ENCODE measurements at regions not wholly inside any gene's neighbourhood (a gene's known extent, or its start where the extent isn't known, plus 50 kb on each side); places are given as distances from the start of the nearest gene placed in this dataset.
A peak's percentile ranks its signal among the peaks of the same experiment; 100 is the strongest.

DNA sequence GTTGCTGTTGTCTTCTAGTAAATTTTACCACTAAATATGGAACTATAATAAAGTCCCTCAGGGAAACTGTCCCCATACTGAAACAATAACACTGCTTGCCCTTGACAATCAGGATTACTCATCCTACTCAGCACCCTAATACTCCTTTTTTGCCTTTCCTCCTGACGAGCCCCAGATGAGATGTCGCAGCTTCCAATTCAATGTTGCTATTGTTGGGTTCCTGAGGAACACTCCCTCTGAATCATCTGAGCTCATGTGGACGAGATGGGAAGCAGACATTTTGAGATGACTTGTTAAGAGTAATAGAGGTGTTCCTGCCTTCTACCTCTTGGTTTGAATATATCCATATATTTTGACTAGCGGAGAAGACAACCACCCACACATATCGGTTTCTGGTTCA is 187.8 kb upstream of the FAM98A start:
- no peak for DNase-seq

- no peak for DNase-seq
Observed at GRCh38 chr2:33785201-33786106, 186.4 kb upstream of the FAM98A start.

GRCh38 chr2:33784488-33784887 is 185.4 kb upstream of the FAM98A start:
- no peak for DNase-seq

DNA sequence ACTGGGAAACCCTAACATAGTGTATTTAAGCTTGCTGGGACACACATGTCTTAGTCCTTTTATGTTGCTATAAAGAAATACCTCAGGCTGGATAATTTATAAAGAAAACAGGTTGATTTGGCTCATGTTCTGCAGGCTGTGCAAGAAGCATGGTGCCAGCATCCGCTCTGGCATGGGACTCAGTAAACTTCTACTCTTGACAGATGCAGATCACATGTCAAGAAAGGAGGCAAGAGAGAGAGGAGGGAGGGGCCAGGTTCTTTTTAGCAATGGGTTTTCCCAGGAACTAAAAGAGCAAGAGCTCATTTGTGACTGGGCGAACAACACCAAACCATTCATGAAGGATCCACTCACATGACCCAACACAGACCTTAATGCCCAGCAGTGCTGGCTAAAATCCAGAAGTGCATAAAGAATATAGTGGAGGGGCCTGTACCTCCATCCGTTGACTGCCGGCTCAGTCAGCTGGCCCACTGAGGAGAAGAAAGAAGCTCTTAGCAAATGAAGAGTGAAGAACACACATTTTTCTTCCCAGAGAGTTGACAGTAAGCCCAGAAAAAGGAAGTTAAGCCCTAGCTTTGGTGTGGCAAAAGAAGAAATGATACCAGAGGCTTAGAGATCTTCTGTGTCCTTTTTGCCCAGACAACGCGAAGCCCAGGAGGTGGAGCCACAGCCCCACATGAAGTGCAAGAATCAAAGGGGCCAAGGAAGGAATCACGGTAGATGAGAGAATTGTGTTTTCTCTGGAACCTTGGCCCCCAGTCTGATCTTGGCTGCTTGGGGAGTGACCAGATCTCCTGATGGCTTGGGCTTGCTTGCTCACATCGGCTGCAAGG is 183.5 kb upstream of the FAM98A start:
- DNase-seq: peak; percentile 1

- DNase-seq: no peak
Observed at GRCh38 chr2:33777786-33778185, 178.7 kb upstream of the FAM98A start.

GRCh38 chr2:33775306-33775705 is 176.2 kb upstream of the FAM98A start:
- DNase-seq: no peak

DNA sequence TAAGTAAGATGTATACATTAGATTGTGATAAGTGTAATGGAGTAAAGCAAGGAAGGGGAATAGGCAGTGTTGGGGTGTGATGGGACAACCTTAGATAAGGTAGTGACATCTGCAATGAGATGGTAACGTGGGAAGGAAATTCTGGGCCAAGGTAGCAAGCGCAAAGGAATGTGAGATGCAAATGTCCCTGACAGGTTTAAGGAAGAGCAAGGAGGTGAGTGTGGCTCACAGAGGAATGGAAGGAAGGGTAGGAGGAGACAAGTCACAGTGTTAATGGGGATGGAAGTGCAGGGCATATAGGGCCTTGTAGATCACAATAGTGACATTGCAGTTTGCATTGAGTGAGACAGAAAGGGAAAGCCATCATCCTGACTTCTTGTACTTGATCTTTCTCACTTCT is 170.9 kb upstream of the FAM98A start:
- DNase-seq: no peak

DNA sequence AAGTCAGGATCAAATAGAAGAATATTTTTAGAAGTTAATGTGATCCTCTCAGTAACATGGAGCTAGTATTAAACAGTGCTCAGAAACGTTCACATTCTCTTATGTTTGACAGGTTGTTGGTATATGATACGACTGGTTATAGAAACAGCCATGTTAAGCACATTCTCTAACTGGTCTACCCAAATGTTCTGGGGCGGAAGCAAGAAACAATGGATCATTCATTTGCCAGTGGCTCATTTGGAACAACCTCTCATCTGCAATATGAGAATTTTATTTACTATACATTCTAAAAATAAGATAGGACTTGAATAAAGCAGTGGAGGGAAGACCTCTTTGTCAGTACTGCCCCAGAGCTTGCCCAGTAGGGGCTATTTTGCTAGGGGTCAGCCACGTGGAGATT is 167.1 kb upstream of the FAM98A start:
- no peak for DNase-seq

GRCh38 chr2:33765122-33765521 is 166.0 kb upstream of the FAM98A start:
- DNase-seq: no peak

DNA sequence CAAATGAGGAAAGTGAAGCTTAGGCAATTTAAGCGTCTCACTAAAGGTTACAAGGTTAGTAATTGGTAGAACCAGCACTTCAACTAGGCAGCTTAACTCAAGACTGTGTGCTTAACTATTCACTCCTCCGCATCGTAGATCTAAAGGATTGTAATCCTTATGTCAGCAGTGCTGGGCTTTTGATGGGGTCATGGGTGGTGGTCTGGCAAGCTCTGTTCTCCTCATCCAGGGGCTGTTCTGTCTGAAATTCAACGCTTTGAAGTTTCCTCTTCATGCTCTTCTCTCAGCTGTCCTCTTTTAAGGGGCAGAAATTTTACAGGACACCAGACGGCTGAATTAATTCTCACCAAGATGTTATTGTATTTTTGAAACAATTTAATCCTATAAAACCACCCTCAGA is 165.5 kb upstream of the FAM98A start:
- DNase-seq: no peak

DNA sequence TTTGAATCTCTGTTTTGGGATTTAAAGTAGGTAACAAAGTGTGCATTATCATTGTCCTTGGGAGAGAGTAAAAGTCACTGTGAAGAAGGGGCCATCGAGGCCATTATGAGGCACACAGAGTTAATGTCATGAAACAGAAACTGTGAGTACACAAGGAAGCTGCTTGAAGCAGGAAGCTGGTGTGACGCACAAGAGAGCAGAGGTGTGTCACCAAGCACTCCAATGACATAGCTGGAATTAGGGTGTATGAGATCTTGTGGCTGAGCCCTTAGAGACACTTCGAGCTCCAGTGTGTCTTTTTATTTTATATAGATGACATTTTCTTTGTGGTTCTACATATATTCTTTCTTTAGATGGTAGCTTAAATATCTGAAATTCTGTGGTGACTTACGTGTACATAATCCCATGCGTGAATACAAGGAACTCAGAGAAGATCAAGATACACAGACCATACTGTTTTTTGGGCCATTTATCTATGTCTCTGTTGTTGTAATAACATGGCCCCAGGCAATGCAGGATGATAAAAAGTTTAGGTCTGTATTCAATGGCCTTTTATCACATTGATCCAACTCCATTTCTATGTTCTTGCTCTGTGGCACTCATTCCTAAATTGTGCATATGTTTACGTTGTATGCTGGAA is 164.7 kb upstream of the FAM98A start:
- DNase-seq: no peak

DNA sequence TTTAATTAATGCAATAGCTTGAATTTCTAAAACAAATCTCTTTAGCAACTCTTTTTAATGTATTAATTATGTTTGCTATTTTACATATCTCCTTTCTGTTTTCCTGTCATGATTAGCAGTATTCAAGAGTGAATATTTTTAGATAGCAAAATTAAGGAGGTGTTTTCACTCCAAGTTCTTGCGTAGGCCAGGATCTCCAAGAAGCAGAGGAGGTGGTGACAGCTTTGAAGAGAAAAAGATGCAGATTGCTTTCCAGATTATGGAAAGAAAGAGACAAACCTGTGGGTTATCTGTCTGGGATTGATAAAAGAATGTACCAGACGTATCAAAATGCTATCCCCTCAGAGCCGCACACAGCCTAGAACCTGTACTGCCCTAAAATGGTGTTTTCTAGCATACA is 163.5 kb upstream of the FAM98A start:
- no peak for DNase-seq

DNA sequence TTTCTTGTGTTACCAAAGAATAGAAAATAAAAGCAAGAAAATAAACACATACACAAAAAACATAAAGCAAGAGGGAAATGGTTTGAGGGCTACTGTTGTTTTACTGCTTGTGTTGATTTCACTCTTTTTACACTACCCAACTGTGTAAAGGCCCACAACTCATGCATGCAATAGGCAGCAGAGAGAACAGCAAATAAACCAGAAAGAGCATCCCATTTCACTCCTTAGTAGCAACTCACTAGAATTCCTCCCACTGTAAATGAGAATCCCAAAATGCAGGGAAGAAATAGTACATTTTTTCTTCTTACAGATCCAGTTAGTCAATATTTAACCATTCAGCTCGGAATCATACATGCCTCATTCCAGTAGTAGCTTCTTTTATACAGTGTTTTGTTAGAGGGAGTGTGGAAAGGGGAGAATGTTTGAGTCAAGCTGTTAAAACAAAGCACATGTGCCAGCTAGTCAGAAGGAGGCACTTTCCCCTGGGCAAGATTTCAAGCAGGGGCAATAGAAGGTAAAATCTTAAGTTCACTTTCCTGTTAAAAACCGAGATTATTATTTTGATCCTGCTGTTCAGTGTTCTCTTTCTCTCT is 147.2 kb upstream of the FAM98A start:
- DNase-seq: no peak

- DNase-seq: no peak
Observed at GRCh38 chr2:33735096-33735495, 136.0 kb upstream of the FAM98A start.

GRCh38 chr2:33730804-33731203 is 131.7 kb upstream of the FAM98A start:
- DNase-seq: no peak

DNA sequence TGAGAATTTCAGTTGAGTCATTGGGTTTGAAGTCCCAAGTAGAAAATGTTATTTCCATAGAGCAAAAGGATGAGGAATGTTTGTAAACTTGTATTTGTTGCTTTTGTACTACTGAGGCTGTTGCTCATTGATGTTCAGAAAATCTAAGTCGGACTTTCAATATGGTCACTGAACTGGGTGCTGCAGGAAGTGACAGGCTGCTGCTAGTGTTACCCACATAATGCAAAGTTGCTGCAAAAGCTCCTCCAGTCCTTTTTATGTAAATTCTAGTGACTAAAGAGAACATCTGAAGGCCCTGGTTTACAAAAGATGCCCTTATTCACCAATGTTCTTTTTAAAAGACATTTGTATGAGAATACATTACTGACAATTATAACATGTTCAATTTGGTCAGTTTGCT is 131.1 kb upstream of the FAM98A start:
- no peak for DNase-seq

DNA sequence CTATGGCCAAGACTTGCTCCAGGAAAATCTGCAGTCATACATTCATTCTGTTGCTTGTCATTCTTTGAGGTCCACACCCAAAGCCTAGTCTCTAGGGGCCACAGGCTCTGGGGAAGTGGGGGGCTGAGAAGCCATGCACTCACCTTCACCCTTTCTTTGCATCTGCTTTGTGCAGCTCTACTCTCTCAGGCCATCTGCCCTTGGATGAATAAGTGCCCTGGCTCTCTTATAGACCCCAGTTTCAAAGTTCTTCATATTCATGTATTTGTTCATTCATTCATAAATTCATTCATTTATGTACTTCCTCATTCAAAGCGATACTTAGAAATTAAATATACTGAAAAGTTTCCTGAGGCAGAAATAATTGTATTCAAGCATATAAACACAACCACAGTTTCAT is 130.3 kb upstream of the FAM98A start:
- no peak for DNase-seq

- DNase-seq: no peak
Observed at GRCh38 chr2:33728106-33728505, 129.0 kb upstream of the FAM98A start.

DNA sequence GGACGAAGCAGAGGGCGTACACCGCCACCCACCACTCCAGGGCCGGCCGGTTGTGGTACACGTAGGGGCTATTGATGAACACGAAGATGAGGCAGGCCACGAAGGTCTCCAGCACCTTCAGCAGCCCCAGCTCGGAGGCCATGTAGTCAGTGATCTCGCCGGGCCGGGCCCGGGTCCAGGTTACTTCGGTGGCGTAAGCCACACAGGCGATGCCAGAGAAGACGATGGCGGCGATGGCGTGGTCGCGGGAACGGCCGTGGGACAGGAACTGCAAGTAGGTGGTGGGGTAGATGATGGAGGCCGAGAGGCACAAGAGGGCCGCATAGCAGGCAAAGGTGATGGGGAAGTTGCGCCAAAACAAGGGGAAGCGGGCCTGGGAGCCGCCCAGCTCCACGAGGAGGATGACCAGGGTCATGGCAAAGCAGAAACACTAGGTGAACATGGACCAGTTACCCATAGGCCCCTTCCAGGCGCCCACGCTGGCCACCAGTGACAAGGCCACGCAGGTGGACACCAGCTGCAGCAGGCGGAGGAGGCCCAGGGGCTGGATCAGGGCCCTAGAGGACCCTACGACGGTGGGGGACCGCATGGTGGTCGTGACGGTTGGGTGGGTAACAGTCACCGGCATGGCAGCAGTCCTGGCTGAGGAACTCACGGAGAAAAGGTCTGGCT is 128.4 kb upstream of the FAM98A start:
- DNase-seq: no peak

GRCh38 chr2:33726415-33726814 is 127.3 kb upstream of the FAM98A start:
- DNase-seq: no peak

GRCh38 chr2:33723329-33723728 is 124.2 kb upstream of the FAM98A start:
- no peak for DNase-seq

DNA sequence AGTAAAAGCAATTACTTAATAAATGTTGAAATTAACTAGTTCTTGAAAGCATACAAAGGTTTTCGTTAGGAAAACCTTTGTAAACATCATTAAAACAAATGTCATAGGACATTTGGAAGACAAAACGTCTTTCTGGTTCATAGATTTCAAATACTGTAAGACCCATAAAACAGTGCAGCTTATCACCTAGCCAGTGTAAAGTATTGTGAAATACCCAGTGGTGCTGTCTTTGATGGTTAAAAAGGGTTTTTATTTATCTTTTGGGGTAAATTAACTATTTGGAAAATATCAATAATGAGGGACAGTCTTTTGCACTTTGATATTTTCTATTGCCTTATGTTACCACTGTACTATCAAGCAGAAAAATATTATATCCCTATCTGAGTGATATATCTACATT is 120.0 kb upstream of the FAM98A start:
- no peak for DNase-seq

DNA sequence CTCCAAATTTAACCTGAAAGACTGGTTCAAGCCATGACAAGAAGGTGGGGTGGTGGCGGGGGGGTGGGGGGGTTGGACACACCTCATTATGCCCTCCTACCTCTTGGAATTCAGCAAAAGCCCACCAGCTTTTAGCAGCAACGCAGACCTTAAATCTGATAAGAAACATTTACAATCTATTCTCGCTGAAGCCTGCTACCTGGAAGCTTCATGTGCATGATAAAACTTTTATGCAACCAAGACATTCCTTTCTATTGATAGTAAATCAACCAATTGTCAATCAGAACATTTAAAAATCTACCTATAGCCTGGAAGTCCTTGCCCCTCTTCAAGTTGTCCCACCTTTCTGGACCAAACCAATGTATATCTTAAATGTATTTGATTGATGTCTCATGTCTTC is 113.6 kb upstream of the FAM98A start:
- no peak for DNase-seq

All from CD4-positive, alpha-beta T cell treated with Interleukin-10 for 1 hour (primary cell).